PC-9 (cell line): ENCODE measurements at regions not wholly inside any gene's neighbourhood (a gene's known extent, or its start where the extent isn't known, plus 50 kb on each side); places are given as distances from the start of the nearest gene placed in this dataset.

Experiments
- BruUV-seq: library from RNA; stranded (reverse); fragments of 400-500 nt; replicated peaks from 2 replicates; lab custom pipeline; 2021; lab: Mats Ljungman, UMichigan
- CTCF ChIA-PET: fragments of 300-600 bp; sonication (Branson Sonifier 250); formaldehyde crosslinking; loops from one replicate; lab custom pipeline; 2022; ENCODE audit warnings: antibody characterized with exemption; lab: Charles Lee
- POLR2A ChIA-PET: fragments of 300-600 bp; sonication (Branson Sonifier 250); formaldehyde crosslinking; loops from one replicate; lab custom pipeline; 2022; ENCODE audit warnings: antibody characterized with exemption; ENCODE audit not compliant: unreplicated experiment; lab: Charles Lee
- DNase-seq, 2 experiments: peaks; one replicate each; pipeline versions ENCODE4 v3.0.0 to v3.0.0-alpha.2; 2015 to 2022; ENCODE audit warnings: mixed read lengths in 1 of 2
- H2AFZ ChIP-seq: fragments of 200-600 bp; sonication (generic); 2 replicates; pipeline ENCODE4 v1.8.1; 2017; ENCODE audit warnings: antibody characterized with exemption
- H3F3A ChIP-seq: fragments of 200-600 bp; sonication (generic); 2 replicates; pipeline ENCODE4 v1.8.1; 2017; ENCODE audit warnings: antibody characterized with exemption, mild to moderate bottlenecking, low read depth; ENCODE audit not compliant: insufficient read depth
- H3K27ac ChIP-seq: fragments of 200-600 bp; sonication (generic); 2 replicates; pipeline ENCODE4 v1.6.1; 2016; ENCODE audit warnings: mixed run types
- H3K27me3 ChIP-seq: fragments of 200-600 bp; sonication (generic); 2 replicates; pipeline ENCODE4 v1.6.1; 2016; ENCODE audit warnings: low read depth, mixed run types; ENCODE audit not compliant: insufficient read depth
- H3K36me3 ChIP-seq: fragments of 200-600 bp; sonication (generic); 2 replicates; pipeline ENCODE4 v1.6.1; 2016; ENCODE audit warnings: low read depth, mixed run types
- H3K4me1 ChIP-seq: fragments of 200-600 bp; sonication (generic); replicated peaks from 2 replicates; pipeline ENCODE4 v1.6.1; 2016; ENCODE audit warnings: mixed run types; ENCODE audit not compliant: insufficient read depth
- H3K4me2 ChIP-seq: fragments of 200-600 bp; sonication (generic); 2 replicates; pipeline ENCODE4 v1.6.1; 2017; ENCODE audit warnings: mixed run types
- H3K4me3 ChIP-seq: fragments of 200-600 bp; sonication (generic); 2 replicates; pipeline ENCODE4 v1.6.1; 2016; ENCODE audit warnings: mixed run types
- H3K79me2 ChIP-seq: fragments of 200-600 bp; sonication (generic); 2 replicates; pipeline ENCODE4 v1.6.1; 2017; ENCODE audit warnings: low read depth, mixed run types
- H3K9me2 ChIP-seq: fragments of 200-600 bp; sonication (generic); 2 replicates; pipeline ENCODE4 v1.8.1; 2017; ENCODE audit warnings: mild to moderate bottlenecking; ENCODE audit not compliant: insufficient read depth
- H3K9me3 ChIP-seq: fragments of 200-600 bp; sonication (generic); 2 replicates; pipeline ENCODE4 v1.8.1; 2016; ENCODE audit warnings: low read depth; ENCODE audit not compliant: insufficient read depth
- H4K20me1 ChIP-seq: fragments of 200-600 bp; sonication (generic); 2 replicates; pipeline ENCODE4 v1.8.1; 2017; ENCODE audit not compliant: insufficient read depth
- EZH2 ChIP-seq: fragments of 200-600 bp; sonication (generic); IDR thresholded peaks from 2 replicates; pipeline ENCODE4 v1.8.0; 2017; ENCODE audit warnings: antibody characterized with exemption, low read depth
- intact Hi-C: fragments of 100-400 bp; cut with micrococcal nuclease; formaldehyde crosslinking; loops from one replicate; pipeline ENCODE4 v1.10.0; 2022; ENCODE audit not compliant: unreplicated experiment
- TF ChIP-seq, protein P1 (sequence below): fragments of 200-600 bp; sonication (generic); conservative IDR thresholded peaks from 2 replicates; pipeline ENCODE4 v1.6.1; 2017; ENCODE audit warnings: mixed run types, antibody characterized with exemption, mild to moderate bottlenecking, moderate library complexity

DNA sequence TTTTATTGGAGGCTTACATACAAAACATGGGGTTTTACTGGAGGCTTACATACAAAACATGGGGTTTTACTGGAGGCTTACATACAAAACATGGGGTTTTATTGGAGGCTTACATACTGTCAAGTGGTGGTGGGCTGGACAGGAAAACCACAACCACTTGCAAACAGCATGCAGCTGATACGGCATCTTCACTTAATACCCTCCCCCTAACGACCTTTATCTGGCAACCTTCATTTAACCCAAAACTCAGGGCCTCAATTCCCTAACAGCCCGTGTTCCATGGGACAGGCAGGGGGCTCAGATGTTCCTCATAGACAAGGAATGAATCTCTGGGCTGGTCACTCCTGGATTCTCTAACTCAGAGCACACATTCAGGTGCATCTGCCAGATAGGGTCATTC is 137.1 kb downstream of the CD47 start:
- H3K27me3 ChIP-seq = no peaks in the 10 kb centered on the region
- no peak overlapping the region for H3K4me3 ChIP-seq
- H4K20me1 ChIP-seq = no peaks in the 10 kb centered on the region
- intact Hi-C loops = no loop called here
- TF ChIP-seq, protein P1, sequence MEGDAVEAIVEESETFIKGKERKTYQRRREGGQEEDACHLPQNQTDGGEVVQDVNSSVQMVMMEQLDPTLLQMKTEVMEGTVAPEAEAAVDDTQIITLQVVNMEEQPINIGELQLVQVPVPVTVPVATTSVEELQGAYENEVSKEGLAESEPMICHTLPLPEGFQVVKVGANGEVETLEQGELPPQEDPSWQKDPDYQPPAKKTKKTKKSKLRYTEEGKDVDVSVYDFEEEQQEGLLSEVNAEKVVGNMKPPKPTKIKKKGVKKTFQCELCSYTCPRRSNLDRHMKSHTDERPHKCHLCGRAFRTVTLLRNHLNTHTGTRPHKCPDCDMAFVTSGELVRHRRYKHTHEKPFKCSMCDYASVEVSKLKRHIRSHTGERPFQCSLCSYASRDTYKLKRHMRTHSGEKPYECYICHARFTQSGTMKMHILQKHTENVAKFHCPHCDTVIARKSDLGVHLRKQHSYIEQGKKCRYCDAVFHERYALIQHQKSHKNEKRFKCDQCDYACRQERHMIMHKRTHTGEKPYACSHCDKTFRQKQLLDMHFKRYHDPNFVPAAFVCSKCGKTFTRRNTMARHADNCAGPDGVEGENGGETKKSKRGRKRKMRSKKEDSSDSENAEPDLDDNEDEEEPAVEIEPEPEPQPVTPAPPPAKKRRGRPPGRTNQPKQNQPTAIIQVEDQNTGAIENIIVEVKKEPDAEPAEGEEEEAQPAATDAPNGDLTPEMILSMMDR = no peak
- no peak for TF ChIP-seq EZH2
- CTCF ChIA-PET = interaction anchor here (0.7 kb wide), 1 partner anchor 16 kb away, joined by 4 read pairs; no protein-coding TSS in a partner anchor
- no TSS peak for BruUV-seq
- POLR2A ChIA-PET = no interaction called here
- H3K27ac ChIP-seq = no peak overlapping the region
- 0 out of 2 replicates have a peak, but pooled peaks cover 6% of the 10 kb centered on the region for H3K4me1 ChIP-seq
- no peaks in the 10 kb centered on the region for H3K36me3 ChIP-seq
- no peak overlapping the region for H3K4me2 ChIP-seq
- no peaks in the 10 kb centered on the region for H3K9me2 ChIP-seq
- no peak overlapping the region for H2AFZ ChIP-seq
- no peak for DNase-seq
- H3F3A ChIP-seq = no peaks in the 10 kb centered on the region
- no peaks in the 10 kb centered on the region for H3K79me2 ChIP-seq
- H3K9me3 ChIP-seq = no peaks in the 10 kb centered on the region

DNA sequence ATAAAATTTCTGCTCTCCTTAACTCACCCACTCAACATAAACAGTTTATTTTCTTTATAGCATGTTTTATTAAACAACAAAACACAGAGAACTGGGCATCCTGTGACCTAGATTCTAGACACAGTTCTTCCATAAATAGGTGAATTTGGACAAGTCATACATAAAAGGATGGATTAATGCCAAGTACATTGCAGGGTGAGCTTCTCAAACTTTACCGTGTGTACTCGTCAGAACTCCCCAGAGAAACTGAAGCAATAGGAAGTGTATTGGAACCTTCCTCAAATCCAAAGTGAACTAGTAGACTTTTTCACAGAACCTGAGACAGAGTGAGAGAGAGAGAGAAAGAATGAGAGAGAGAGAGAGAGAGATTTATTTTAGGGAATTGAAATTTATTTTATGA is 139.7 kb downstream of the CD47 start:
- POLR2A ChIA-PET = no interaction called here
- no peak overlapping the region for H3K4me3 ChIP-seq
- H3F3A ChIP-seq = no peaks in the 10 kb centered on the region
- H3K9me2 ChIP-seq = no peaks in the 10 kb centered on the region; the same call in 1 of the 2 replicates
- no peaks in the 10 kb centered on the region for H3K9me3 ChIP-seq
- no peaks in the 10 kb centered on the region for H3K4me1 ChIP-seq
- DNase-seq = no peak
- CTCF ChIA-PET = no interaction called here
- no peaks in the 10 kb centered on the region for H3K27me3 ChIP-seq
- H3K27ac ChIP-seq = no peak overlapping the region
- no peak overlapping the region for H3K4me2 ChIP-seq
- no peaks in the 10 kb centered on the region for H3K36me3 ChIP-seq
- no TSS peak for BruUV-seq
- no peak for TF ChIP-seq EZH2
- TF ChIP-seq, protein P1 = no peak
- H4K20me1 ChIP-seq = no peaks in the 10 kb centered on the region
- intact Hi-C loops = no loop called here
- H2AFZ ChIP-seq = no peak overlapping the region
- no peaks in the 10 kb centered on the region for H3K79me2 ChIP-seq

DNA sequence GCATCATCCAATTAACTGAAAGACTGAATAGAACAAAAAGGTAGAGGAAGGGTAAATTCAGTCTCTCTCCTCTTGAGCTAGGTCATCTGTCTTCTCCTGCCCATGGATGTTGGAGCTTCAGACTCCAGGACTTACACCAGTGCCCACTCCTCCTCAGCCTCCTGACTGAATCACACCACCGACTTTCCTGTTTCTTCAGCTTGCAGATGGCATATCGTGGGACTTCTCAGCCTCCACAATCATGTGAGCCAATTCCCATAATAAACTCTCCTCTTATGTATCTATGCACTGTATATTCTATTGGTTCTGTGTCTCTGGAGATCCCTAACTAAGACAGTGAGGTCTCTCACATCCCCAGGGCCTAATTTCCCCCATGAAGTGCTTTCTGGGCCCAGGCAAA is 140.4 kb downstream of the CD47 start:
- Histone ChIP-seq H3K4me3 (no peak overlapping the region), H2AFZ (no peak overlapping the region), H3F3A (no peaks in the 10 kb centered on the region), H4K20me1 (no peaks in the 10 kb centered on the region), H3K79me2 (no peaks in the 10 kb centered on the region), H3K4me1 (no peaks in the 10 kb centered on the region), H3K4me2 (no peak overlapping the region), H3K27me3 (no peaks in the 10 kb centered on the region), H3K9me2 (no peaks in the 10 kb centered on the region; the same call in 1 of the 2 replicates), H3K9me3 (no peaks in the 10 kb centered on the region), H3K36me3 (no peaks in the 10 kb centered on the region), H3K27ac (no peak overlapping the region)
- DNase-seq = no peak
- BruUV-seq = no TSS peak
- intact Hi-C loops = no loop called here
- POLR2A ChIA-PET = no interaction called here
- TF ChIP-seq, protein P1 = no peak
- no peak for TF ChIP-seq EZH2
- CTCF ChIA-PET = no interaction called here
